Endothelial cell (in vitro differentiated cells): ENCODE measurements at regions not wholly inside any gene's neighbourhood (a gene's known extent, or its start where the extent isn't known, plus 50 kb on each side); places are given as distances from the start of the nearest gene placed in this dataset.

Experiments used
- DNase-seq: peaks from one replicate; pipeline ENCODE4 v3.0.0; 2021; ENCODE audit warnings: low spot score
- H3K27ac Mint-ChIP-seq: one replicate; pipeline ENCODE4 v1.8.0; 2021; ENCODE audit warnings: mixed read lengths, inconsistent platforms; ENCODE audit not compliant: unreplicated experiment
- H3K27me3 Mint-ChIP-seq: one replicate; pipeline ENCODE4 v1.8.0; 2021; ENCODE audit warnings: mild to moderate bottlenecking, moderate library complexity, mixed read lengths, inconsistent platforms; ENCODE audit not compliant: unreplicated experiment
- H3K36me3 Mint-ChIP-seq: one replicate; pipeline ENCODE4 v1.8.0; 2021; ENCODE audit warnings: mild to moderate bottlenecking, low read depth, mixed read lengths, inconsistent platforms; ENCODE audit not compliant: unreplicated experiment
- H3K4me1 Mint-ChIP-seq: one replicate; pipeline ENCODE4 v1.8.0; 2021; ENCODE audit warnings: mild to moderate bottlenecking, mixed read lengths, inconsistent platforms; ENCODE audit not compliant: unreplicated experiment
- H3K4me3 Mint-ChIP-seq: one replicate; pipeline ENCODE4 v1.8.0; 2021; ENCODE audit warnings: mild to moderate bottlenecking, mixed read lengths, inconsistent platforms; ENCODE audit not compliant: unreplicated experiment
- H3K9me3 Mint-ChIP-seq: one replicate; pipeline ENCODE4 v1.8.0; 2021; ENCODE audit warnings: mixed read lengths, inconsistent platforms; ENCODE audit not compliant: unreplicated experiment
- CTCF ChIP-seq: fragments of 200-600 bp; sonication (generic); IDR thresholded peaks from one replicate; pipeline ENCODE4 v1.5.0; 2021; ENCODE audit warnings: antibody characterized with exemption; ENCODE audit not compliant: unreplicated experiment

GRCh38 chr12:91387461-91388134 is 205.0 kb upstream of the DCN start:
- DNase-seq, result no peak
- Mint-ChIP-seq H3K36me3 (no peaks in the 10 kb centered on the region), H3K4me1 (peaks cover 17% of the 10 kb centered on the region), H3K4me3 (no peak overlapping the region), H3K27me3 (peaks cover 5% of the 10 kb centered on the region), H3K27ac (peak overlapping the region; percentile 91), H3K9me3 (peaks cover 4% of the 10 kb centered on the region)
- no peak for TF ChIP-seq CTCF

- Mint-ChIP-seq H3K4me1 (peaks cover 19% of the 10 kb centered on the region), H3K9me3 (no peaks in the 10 kb centered on the region), H3K27ac (no peak overlapping the region), H3K4me3 (no peak overlapping the region), H3K27me3 (peaks cover 3% of the 10 kb centered on the region), H3K36me3 (no peaks in the 10 kb centered on the region)
- no peak for DNase-seq
- no peak for TF ChIP-seq CTCF
Observed at GRCh38 chr12:91384806-91385205, 202.2 kb upstream of the DCN start.

GRCh38 chr12:91384366-91384765 is 201.7 kb upstream of the DCN start:
- Mint-ChIP-seq H3K9me3 (no peaks in the 10 kb centered on the region), H3K27ac (no peak overlapping the region), H3K36me3 (no peaks in the 10 kb centered on the region), H3K27me3 (peaks cover 3% of the 10 kb centered on the region), H3K4me3 (no peak overlapping the region), H3K4me1 (peaks cover 19% of the 10 kb centered on the region)
- no peak for DNase-seq
- no peak for TF ChIP-seq CTCF

- Mint-ChIP-seq H3K27me3 (peaks cover 3% of the 10 kb centered on the region), H3K9me3 (no peaks in the 10 kb centered on the region), H3K4me3 (no peak overlapping the region), H3K4me1 (peaks cover 11% of the 10 kb centered on the region), H3K27ac (no peak overlapping the region), H3K36me3 (no peaks in the 10 kb centered on the region)
- no peak for TF ChIP-seq CTCF
- DNase-seq, result no peak
Observed at GRCh38 chr12:91383099-91383498, 200.5 kb upstream of the DCN start.

- Mint-ChIP-seq H3K27me3 (peaks cover 5% of the 10 kb centered on the region), H3K4me1 (peaks cover 6% of the 10 kb centered on the region), H3K27ac (peak overlapping the region; percentile 92), H3K36me3 (no peaks in the 10 kb centered on the region), H3K9me3 (no peaks in the 10 kb centered on the region), H3K4me3 (peak overlapping the region; percentile 90)
- DNase-seq, result peak; percentile 90
- peak; percentile 95 for TF ChIP-seq CTCF
Observed at GRCh38 chr12:91382081-91382543, 199.5 kb upstream of the DCN start.
